H1 (cell line): ENCODE measurements at regions not wholly inside any gene's neighbourhood (a gene's known extent, or its start where the extent isn't known, plus 50 kb on each side); places are given as distances from the start of the nearest gene placed in this dataset.

ENCODE experiments used
- CTCF ChIA-PET: fragments of 300-600 bp; sonication (Branson Sonifier 250); formaldehyde crosslinking; loops from one replicate; lab custom pipeline; 2021; ENCODE audit not compliant: partially characterized antibody; lab: Charles Lee
- POLR2A ChIA-PET: fragments of 300-600 bp; sonication (Branson Sonifier 250); formaldehyde crosslinking; loops from one replicate; lab custom pipeline; 2021; ENCODE audit warnings: inconsistent platforms; ENCODE audit not compliant: partially characterized antibody; lab: Charles Lee
- DNase-seq, 2 experiments: peaks; one replicate each; pipeline versions ENCODE4 v3.0.0 to v3.0.0-alpha.2; 2010 to 2022; ENCODE audit warnings: low spot score in 2 of 2, low read depth in 1 of 2, mixed read lengths in 1 of 2
- FAIRE-seq: peaks from 2 replicates; lab custom pipeline; 2011; peaks lifted over from hg19 to GRCh38; lab: Jason Lieb, UNC
- H2AFZ ChIP-seq: 2 replicates; pipeline ENCODE4 v1.8.1; 2012; ENCODE audit warnings: low read length, inconsistent platforms
- H2AK5ac ChIP-seq: 2 replicates; pipeline ENCODE4 v1.6.1; 2013; ENCODE audit warnings: low read depth, low read length
- H2BK120ac ChIP-seq: replicated peaks from 2 replicates; pipeline ENCODE3; 2013; ENCODE audit warnings: low read depth, low read length, inconsistent platforms
- H2BK12ac ChIP-seq: 2 replicates; pipeline ENCODE4 v1.6.1; 2013; ENCODE audit warnings: low read depth, low read length
- H2BK15ac ChIP-seq: 2 replicates; pipeline ENCODE4 v1.6.1; 2013; ENCODE audit warnings: low read length
- H2BK20ac ChIP-seq: 2 replicates; pipeline ENCODE4 v1.6.1; 2013; ENCODE audit warnings: low read length
- H2BK5ac ChIP-seq: 2 replicates; pipeline ENCODE4 v1.6.1; 2013; ENCODE audit warnings: low read depth, low read length
- H3K14ac ChIP-seq: 2 replicates; pipeline ENCODE4 v1.6.1; 2013; ENCODE audit warnings: inconsistent platforms; ENCODE audit not compliant: insufficient read length
- H3K18ac ChIP-seq: 2 replicates; pipeline ENCODE4 v1.6.1; 2013; ENCODE audit warnings: low read length; ENCODE audit errors: extremely low read depth
- H3K23ac ChIP-seq: 2 replicates; pipeline ENCODE4 v1.6.1; 2013; ENCODE audit warnings: inconsistent platforms; ENCODE audit not compliant: insufficient read length
- H3K23me2 ChIP-seq: 2 replicates; pipeline ENCODE4 v1.6.1; 2013; ENCODE audit warnings: low read depth, low read length
- H3K27ac ChIP-seq: 2 replicates; pipeline ENCODE4 v1.6.1; 2011; ENCODE audit warnings: low read depth, low read length, inconsistent platforms
- H3K27me3 ChIP-seq, 4 experiments: replicated peaks in 1 of 4; 1 replicate in 1 of 4; 2 replicates in 3 of 4; pipeline versions ENCODE4 v1.6.1 to v1.8.1; 2011 to 2013; ENCODE audit warnings: low read length in 3 of 4, mild to moderate bottlenecking in 3 of 4, inconsistent platforms in 2 of 4, mixed read lengths in 2 of 4, moderate library complexity in 1 of 4; ENCODE audit not compliant: control insufficient read depth in 3 of 4, insufficient read depth in 3 of 4; ENCODE audit errors: extremely low read depth in 1 of 4
- H3K36me3 ChIP-seq, 4 experiments: 2 replicates each; pipeline versions ENCODE4 v1.6.1 to v1.8.1; 2011 to 2013; ENCODE audit warnings: mild to moderate bottlenecking in 4 of 4, low read length in 3 of 4, moderate library complexity in 2 of 4, control low read depth in 1 of 4, inconsistent platforms in 1 of 4; ENCODE audit not compliant: insufficient read depth in 4 of 4, control insufficient read depth in 2 of 4
- H3K4ac ChIP-seq: replicated peaks from 2 replicates; pipeline ENCODE3; 2013; ENCODE audit warnings: low read length, low read depth, mixed read lengths, inconsistent platforms; ENCODE audit not compliant: insufficient read length
- H3K4me1 ChIP-seq, 4 experiments: replicated peaks in 1 of 4; 1 replicate in 1 of 4; 2 replicates in 3 of 4; pipeline versions ENCODE4 v1.6.1 to v1.8.1; 2011 to 2013; ENCODE audit warnings: low read length in 3 of 4, inconsistent platforms in 2 of 4, mixed read lengths in 1 of 4; ENCODE audit not compliant: insufficient read depth in 4 of 4, control insufficient read depth in 3 of 4
- H3K4me2 ChIP-seq, 2 experiments: 2 replicates each; pipeline versions ENCODE4 v1.6.1 to v1.8.1; 2011 to 2013; ENCODE audit warnings: low read depth in 2 of 2, low read length in 2 of 2, control low read depth in 1 of 2, inconsistent platforms in 1 of 2, mild to moderate bottlenecking in 1 of 2; ENCODE audit not compliant: insufficient read depth in 1 of 2
- H3K4me3 ChIP-seq, 4 experiments: fragments of 200-600, 300-600 bp in 1 of 4; sonication (generic), shearing (Covaris generic), sonication (Bioruptor Twin) in 1 of 4; 2 replicates each; pipeline versions ENCODE4 v1.5.1 to v1.8.1; 2011 to 2016; ENCODE audit warnings: low read length in 4 of 4, low read depth in 3 of 4, control low read depth in 2 of 4, inconsistent platforms in 2 of 4, mild to moderate bottlenecking in 2 of 4, mixed read lengths in 1 of 4, moderate library complexity in 1 of 4; ENCODE audit not compliant: insufficient read depth in 2 of 4; ENCODE audit errors: extremely low read depth in 1 of 4
- H3K56ac ChIP-seq: replicated peaks from 2 replicates; pipeline ENCODE3; 2013; ENCODE audit warnings: low read depth, mild to moderate bottlenecking, mixed read lengths, low read length, inconsistent platforms; ENCODE audit not compliant: insufficient read length
- H3K79me1 ChIP-seq: 2 replicates; pipeline ENCODE4 v1.6.1; 2013; ENCODE audit warnings: low read depth, low read length, control low read depth
- H3K79me2 ChIP-seq, 2 experiments: 2 replicates each; pipeline versions ENCODE4 v1.6.1 to v1.8.1; 2012 to 2013; ENCODE audit warnings: low read length in 2 of 2, mild to moderate bottlenecking in 2 of 2, inconsistent platforms in 1 of 2; ENCODE audit not compliant: insufficient read depth in 2 of 2, control insufficient read depth in 1 of 2
- H3K9ac ChIP-seq, 4 experiments: replicated peaks in 1 of 4; 1 replicate in 1 of 4; 2 replicates in 3 of 4; pipeline versions ENCODE4 v1.6.1 to v1.8.1; 2011 to 2013; ENCODE audit warnings: low read depth in 3 of 4, low read length in 3 of 4, control low read depth in 2 of 4, mild to moderate bottlenecking in 2 of 4, moderate library complexity in 2 of 4, inconsistent platforms in 1 of 4; ENCODE audit errors: extremely low read depth in 1 of 4
- H3K9me3 ChIP-seq, 2 experiments: 2 replicates each; pipeline versions ENCODE4 v1.6.1 to v1.8.1; 2012 to 2013; ENCODE audit warnings: mild to moderate bottlenecking in 2 of 2, moderate library complexity in 2 of 2, control low read depth in 1 of 2, inconsistent platforms in 1 of 2, low read depth in 1 of 2, low read length in 1 of 2, mixed read lengths in 1 of 2; ENCODE audit not compliant: insufficient read depth in 2 of 2
- H4K20me1 ChIP-seq, 2 experiments: replicated peaks in 1 of 2; 2 replicates each; pipeline versions ENCODE3 to v1.8.1; 2011 to 2013; ENCODE audit warnings: inconsistent platforms in 2 of 2, low read length in 2 of 2, mild to moderate bottlenecking in 1 of 2; ENCODE audit not compliant: insufficient read depth in 2 of 2, control insufficient read depth in 1 of 2
- H4K5ac ChIP-seq: 2 replicates; pipeline ENCODE4 v1.6.1; 2013; ENCODE audit warnings: low read length, low read depth, mixed read lengths, inconsistent platforms; ENCODE audit not compliant: insufficient read length
- H4K8ac ChIP-seq: 2 replicates; pipeline ENCODE4 v1.8.0; 2013; ENCODE audit warnings: mild to moderate bottlenecking, moderate library complexity, low read length, inconsistent platforms; ENCODE audit not compliant: insufficient read depth; ENCODE audit errors: extremely low read depth
- H4K91ac ChIP-seq: replicated peaks from 2 replicates; pipeline ENCODE3; 2013; ENCODE audit warnings: low read length, mixed read lengths, inconsistent platforms; ENCODE audit not compliant: insufficient read length
- BCL11A ChIP-seq, 2 experiments: IDR thresholded peaks; one replicate each; pipeline ENCODE4 v1.6.1; 2011; ENCODE audit warnings: low read depth in 2 of 2, low read length in 2 of 2, mild to moderate bottlenecking in 2 of 2
- RXRA ChIP-seq: IDR thresholded peaks from 2 replicates; pipeline ENCODE4 v1.6.1; 2011; ENCODE audit warnings: low read depth, mild to moderate bottlenecking, low read length, moderate library complexity; ENCODE audit not compliant: insufficient read depth
- TAF7 ChIP-seq: optimal IDR thresholded peaks from 2 replicates; pipeline ENCODE3; 2011; ENCODE audit warnings: low read depth, mild to moderate bottlenecking, inconsistent platforms, low read length, moderate library complexity, borderline replicate concordance
- WGBS, 2 experiments: shearing (Covaris generic) in 1 of 2; methylation state at CpG; one replicate each; pipeline versions ENCODE4 v1.1.6 to v1.1.7; 2013 to 2015; ENCODE audit warnings: low lambda C conversion rate in 2 of 2, mixed read lengths in 2 of 2, inconsistent platforms in 1 of 2, low coverage in 1 of 2, missing lambda C conversion rate in 1 of 2; ENCODE audit not compliant: insufficient replicate concordance in 2 of 2, insufficient coverage in 1 of 2, insufficient read length in 1 of 2; ENCODE audit errors: extremely low coverage in 1 of 2, missing lambda C conversion rate in 1 of 2; 5-methylcytosine and 5-hydroxymethylcytosine counted together

- Histone ChIP-seq H2BK5ac (no peak overlapping the region), H2BK120ac (no peak overlapping the region), H2BK12ac (no peak overlapping the region), H4K20me1 (no peaks in the 10 kb centered on the region), H3K9ac (no peak overlapping the region), H3K56ac (no peak overlapping the region), H3K9me3 (peaks cover 6 to 7% of the 10 kb centered on the region in 2 experiments; a peak in 2 of 4 replicates), H4K5ac (no peak overlapping the region), H2AFZ (no peak overlapping the region), H3K27ac (no peak overlapping the region), H3K79me1 (no peaks in the 10 kb centered on the region), H3K4me1 (no peaks in the 10 kb centered on the region), H3K27me3 (no peaks in the 10 kb centered on the region), H3K23ac (no peak overlapping the region), H3K4me3 (no peak overlapping the region), H4K8ac (no peak overlapping the region), H2AK5ac (no peak overlapping the region), H2BK15ac (no peak overlapping the region), H3K79me2 (no peaks in the 10 kb centered on the region), H3K23me2 (no peaks in the 10 kb centered on the region), H3K4me2 (no peak overlapping the region), H4K91ac (no peak overlapping the region), H3K14ac (no peak overlapping the region)
- CTCF ChIA-PET: interaction anchor here (0.6 to 4.5 kb wide), 2 partner anchors 9 to 624 kb away, joined by 3 to 38 read pairs; no protein-coding TSS in a partner anchor
- WGBS, 2 experiments: 95% methylated on average over 3 of the region's 3 CpGs; no CpG with 5 or more reads in 1 of the 2 experiments
- TF ChIP-seq RXRA: no peak
- no peak for TF ChIP-seq TAF7
- TF ChIP-seq BCL11A (IDR thresholded peaks at IDR 0.05; ENCODE audit: low read depth in 2 of 2, low read length in 2 of 2): no peak
- TF ChIP-seq, all 59 proteins: peak for 0
- FAIRE-seq (no peak), DNase-seq (no peak)
- no peaks in the 10 kb centered on the region for H3K36me3 ChIP-seq
- no peak overlapping the region for H2BK20ac ChIP-seq
- POLR2A ChIA-PET: no interaction called here
- H3K18ac ChIP-seq: no peak overlapping the region
- H3K4ac ChIP-seq: no peak overlapping the region
Measured at GRCh38 chr6:85912582-85912981, 269.9 kb upstream of the SYNCRIP start.
